ENCODE measurements at regions not wholly inside any gene's neighbourhood (a gene's known extent, or its start where the extent isn't known, plus 50 kb on each side); places are given as distances from the start of the nearest gene placed in this dataset.

DNA sequence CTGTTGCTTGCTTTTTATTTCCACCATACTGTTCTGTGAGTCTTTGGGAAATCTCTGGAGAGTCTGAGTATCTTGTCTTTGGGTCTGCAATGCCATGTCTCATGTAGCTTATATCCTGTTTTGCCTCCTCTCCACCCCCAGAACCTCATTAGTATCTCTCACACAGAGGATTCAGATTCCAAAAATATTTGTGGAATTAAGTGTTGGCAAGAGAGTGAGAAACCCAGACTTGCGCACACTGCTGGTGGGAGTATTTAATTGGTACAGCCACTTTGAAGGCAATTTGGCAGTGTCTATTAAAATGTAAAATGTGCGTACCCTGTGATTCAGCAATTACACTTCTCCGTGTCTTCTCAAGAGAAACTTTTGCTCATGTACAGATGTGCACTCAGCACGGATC lies 68.6 kb downstream of the ZNF621 start:
- no peak for DNase-seq

GRCh38 chr3:40597441-40597840 lies 72.7 kb downstream of the ZNF621 start:
- DNase-seq, result no peak

DNA sequence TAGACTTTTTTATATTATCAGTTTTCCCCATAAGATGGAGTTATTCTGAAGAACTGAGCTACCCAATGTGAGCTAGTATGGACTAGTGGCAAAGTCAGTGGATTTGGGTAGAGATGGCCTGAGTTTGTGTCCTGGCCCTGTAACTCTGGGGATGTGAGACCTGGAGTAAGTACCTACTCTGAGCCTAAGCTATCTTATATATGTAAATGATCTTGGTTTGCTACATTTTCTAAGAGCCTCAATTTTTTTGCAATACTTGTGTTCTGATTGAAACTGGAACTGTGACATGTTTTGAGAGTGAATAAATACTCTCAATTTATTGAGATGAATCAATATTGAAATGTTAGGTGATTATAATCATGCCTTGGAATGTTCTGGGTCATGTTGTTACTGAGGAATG lies 73.6 kb downstream of the ZNF621 start:
- DNase-seq, result no peak

GRCh38 chr3:40598962-40599361 lies 74.2 kb downstream of the ZNF621 start:
- no peak for DNase-seq

GRCh38 chr3:40602778-40603385 lies 78.1 kb downstream of the ZNF621 start:
- DNase-seq, result no peak

DNA sequence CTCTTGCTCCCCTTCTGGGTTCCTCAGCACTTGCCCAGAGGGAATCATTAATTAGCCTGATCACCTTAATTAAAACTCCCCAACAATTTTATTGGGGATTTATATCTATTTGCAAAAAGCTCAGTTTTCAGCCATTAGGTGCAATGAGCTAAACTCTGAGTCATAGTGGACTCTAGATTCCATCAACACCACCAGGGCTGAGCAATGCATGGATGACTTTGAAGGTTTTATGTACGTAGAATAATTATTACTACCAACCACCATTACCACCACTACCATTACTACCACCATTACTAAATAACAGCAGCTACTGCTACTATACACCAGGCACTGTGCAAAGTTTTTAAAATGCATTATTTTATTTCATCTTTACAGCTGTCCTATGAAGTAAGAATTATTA lies 81.2 kb downstream of the ZNF621 start:
- DNase-seq, result no peak

DNA sequence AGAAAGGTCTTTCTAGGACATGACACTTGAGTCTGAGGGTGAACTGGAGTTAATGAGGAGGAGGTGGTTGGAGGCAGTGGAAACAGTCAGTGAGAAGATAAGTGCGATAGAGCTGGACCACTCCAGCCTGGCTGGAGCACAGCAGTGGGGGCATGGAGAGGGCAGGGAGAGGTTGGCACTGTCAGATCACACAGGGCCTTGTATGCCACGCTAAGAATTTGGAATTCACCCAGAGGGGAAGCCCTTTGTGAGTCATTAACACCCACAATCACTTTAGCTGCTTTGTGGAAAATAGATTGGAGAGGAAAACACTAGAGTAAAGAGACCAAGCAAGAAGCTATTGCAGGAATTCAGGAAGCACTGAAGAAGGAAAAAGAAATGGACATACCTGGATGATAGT lies 83.3 kb downstream of the ZNF621 start:
- DNase-seq, result no peak

- DNase-seq, result no peak
Measured at GRCh38 chr3:40613306-40613705, 88.5 kb downstream of the ZNF621 start.

GRCh38 chr3:40615110-40615915 lies 90.6 kb downstream of the ZNF621 start:
- no peak for DNase-seq

DNA sequence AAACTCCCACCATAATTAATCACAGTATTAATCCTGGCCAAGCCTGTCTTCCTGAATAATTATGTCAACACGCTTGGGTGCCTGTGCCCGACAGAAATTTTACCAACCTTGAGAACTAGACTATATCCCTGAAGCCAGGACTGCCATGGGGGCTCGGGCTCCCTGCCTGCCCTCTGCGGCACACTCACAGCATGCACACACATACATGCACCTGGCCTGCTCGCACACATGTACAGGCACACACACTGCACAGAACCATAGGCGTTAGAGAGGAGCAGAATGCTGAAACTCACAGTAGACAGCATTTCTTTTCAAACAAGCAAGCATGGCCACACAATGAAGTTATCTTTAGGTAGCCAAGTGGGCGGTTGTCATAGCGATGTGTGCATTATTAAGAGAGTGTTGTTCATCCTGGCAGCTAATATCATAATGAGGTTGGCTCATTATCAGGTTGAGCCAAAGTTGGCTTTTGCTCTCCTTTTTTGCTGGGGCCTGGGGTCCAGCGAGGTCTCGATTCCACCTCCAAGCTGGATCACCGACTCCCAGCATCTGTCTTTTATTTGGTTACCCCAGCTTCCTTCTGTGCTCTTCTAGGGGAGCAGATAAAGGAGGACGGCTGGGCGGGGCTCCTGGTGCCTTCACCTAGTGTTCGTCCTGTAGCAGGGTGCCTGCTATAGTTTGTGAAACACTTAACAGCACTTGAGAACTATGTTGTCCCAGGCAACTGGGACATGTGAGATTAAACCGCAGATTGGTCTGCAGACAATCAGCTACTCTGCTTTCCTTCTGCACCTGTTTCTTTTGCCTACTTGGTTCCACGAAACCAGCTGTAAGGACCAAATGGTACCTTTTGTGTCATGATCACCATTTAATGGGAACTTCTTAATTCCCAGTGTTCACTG lies 91.4 kb downstream of the ZNF621 start:
- no peak for DNase-seq

GRCh38 chr3:40617084-40617483 lies 92.3 kb downstream of the ZNF621 start:
- DNase-seq, result no peak

DNA sequence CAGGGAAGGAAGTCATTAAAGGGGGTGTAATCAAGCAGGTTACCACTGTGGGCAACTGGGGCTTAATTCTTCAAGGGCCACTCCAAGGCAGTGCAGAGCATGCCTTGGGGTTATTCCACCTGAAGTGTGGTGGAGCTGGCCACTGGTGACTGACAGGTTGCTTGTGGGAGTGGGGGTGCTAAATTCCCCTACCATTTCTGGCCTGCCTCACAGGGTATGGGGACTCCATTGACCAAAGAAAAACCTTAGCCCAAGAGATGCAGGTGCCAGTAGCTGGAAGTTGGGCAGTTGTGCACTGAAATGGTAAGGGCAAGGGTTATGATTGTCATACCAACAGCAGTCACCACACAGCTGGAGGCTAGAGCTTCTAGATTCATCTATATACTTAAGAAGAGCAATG lies 93.4 kb downstream of the ZNF621 start:
- no peak for DNase-seq

DNA sequence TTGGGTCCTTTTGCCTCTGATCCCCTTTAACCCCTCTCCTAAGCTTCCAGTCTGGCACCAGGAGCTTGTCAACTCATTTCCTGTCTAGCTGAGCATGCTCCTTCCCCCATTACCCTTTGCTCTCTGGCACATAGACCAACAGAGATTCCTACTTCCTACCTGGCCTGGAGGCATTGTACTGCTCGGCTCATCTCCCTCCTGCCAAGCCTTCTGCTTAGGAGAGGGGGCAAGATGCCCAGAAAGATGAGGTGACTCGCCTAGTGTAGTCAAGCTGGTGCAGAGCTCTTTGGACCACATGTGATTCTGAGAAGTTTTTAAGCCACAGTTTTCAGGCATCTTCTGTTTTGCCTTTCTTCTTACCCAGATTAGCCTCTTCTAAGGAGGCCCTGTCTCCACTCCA lies 95.4 kb downstream of the ZNF621 start:
- no peak for DNase-seq

DNA sequence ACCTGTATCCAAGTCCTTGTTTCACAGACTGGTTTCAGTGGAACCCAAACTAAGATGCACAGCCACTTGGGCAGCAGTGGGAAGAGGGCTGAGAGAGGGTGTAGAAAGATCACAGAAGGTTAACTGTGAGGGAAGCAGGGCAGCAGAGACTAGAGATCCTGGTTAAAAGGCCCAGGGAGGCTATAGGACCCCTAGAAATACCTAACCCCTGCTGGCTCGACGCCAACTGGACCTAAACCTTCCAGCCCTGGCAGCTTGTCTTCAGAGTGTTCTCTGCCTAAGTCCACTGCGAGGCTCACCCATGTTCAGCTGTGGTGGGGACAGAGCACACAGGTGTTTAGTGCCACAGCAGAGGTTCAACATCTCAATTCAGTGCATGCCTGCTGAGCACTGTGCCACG lies 96.5 kb downstream of the ZNF621 start:
- no peak for DNase-seq

DNA sequence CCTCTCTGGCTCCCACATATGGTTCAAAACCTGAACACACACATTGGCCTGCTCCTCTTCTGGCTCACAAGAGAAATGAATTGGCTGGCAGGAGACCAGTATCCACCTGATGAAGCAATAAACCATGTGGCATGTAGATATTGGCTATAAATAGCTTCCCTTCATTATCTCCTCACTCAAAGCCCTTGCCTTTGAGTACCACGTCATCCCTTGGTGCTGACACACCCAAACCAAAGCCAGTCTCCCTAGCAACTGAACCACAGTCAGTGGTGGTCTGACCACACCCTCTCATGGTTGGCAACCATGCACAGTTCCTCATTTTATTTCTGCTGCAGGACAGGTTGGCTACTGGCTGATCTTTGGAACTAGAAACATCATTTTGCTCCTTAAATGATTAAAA lies 98.8 kb downstream of the ZNF621 start:
- DNase-seq, result no peak

DNA sequence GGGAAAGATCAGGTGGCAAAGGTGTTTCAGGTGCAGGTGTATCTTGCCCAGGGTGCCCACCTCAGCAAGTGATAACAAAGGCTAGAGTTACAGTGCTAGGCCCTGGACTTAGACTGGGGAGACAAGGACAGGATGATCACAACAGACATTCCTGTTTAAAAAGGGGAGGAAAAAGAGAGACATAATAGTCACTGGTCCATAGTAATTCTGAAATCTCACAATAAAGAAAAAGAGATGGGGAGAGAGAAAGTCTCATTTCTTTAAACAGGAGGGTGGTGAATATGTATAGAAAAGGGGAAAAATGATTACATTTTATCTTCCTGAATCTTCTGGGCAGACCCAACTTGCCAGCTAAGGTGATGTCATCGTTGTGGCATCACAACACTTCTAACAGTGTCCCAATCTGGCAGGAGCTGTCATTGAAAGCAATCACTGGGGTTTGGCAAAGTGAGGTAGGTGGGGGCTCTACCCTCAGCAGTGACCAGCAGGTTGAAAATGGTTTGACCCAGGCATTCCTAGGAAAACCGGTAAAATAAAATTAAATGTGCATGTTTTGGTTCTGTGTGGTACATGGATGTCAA lies 99.5 kb downstream of the ZNF621 start:
- DNase-seq, result no peak

GRCh38 chr3:40627095-40627494 lies 102.3 kb downstream of the ZNF621 start:
- DNase-seq, result no peak

DNA sequence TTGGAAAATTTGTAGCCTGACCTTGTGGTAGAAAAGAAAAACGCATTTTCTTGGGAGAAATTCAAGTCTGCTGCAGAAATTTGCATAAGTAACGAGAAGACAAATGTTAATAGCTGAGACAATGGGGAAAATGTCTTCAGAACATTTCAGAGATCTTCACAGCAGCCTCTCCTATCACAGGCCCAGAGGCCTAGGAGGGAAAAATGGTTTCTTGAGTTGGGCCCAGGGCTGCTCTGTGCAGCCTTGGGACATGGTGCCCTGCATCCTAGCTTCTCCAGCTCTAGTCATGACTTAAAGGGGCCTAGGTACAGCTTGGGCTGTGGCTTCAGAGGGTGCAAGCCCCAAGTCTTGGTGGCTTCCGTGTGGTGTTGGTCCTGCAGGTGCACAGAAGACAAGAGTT lies 104.2 kb downstream of the ZNF621 start:
- DNase-seq, result no peak

DNA sequence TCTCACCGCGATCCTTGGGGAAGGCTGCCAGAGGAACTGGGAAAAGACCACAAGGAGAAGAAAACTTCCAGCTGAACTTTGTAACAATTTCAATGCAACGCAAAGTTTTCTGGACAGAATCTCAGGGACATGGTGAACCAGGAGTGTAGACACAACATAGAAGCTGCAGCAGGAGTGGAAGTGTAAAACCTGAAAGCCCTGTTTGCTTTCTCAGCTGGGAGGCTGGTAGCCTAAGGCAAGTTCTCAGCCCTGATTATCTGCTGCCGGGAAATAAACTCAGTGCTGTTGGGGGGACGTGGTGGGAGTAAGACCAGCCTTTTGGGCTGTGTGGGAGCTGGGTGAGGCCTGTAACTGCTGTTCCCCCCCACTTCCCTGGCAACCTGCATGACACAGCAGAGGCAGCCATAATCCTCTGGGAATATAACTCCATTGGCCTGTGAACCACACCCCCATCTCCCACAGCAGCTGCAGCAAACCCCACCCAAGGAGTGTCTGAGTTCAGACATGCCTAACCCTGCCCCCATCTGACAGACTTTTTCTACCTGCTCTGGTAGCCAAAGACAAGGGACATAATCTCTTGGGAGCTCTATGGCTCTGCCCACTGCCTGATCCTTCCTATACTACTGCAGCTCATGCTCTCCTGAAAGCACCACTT lies 106.7 kb downstream of the ZNF621 start:
- DNase-seq, result no peak

DNA sequence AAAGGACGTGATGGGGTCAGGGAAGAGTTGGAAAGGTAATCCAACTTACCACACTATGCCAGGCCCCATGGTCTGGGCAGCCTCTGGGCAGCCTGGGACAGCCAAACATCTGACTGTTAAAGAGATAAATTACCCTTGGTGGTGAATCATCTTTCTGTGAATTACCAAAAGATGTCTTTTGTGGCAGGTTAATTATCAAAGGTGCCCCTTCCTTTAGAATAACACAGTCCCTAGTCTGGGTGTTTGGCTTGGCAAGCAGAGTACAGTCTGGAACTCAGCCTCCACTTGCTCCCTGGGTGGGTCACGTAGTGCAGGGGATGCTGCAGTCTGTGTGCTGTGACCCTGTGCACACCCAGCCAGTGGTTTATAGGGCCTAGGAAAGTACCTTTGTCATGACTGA lies 113.1 kb downstream of the ZNF621 start:
- DNase-seq, result no peak

DNA sequence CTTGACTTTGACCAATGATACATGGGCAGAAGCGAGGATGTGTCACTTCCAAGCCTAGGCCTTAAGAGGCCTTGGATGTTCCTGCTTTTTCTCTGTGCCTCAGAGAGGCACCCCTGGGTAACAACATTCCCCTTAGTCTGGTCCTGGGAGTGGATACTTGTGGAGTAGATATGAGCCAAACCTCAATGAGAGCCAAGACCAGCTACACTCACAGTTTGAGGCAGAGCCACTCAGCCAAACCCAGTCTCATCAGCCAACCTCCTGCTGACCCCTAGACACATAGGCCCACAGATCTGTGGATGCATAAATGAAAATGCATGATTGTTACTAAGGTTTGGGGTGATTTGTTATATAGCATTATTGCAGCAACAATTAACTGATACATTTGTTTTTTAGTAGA lies 114.2 kb downstream of the ZNF621 start:
- no peak for DNase-seq

DNA sequence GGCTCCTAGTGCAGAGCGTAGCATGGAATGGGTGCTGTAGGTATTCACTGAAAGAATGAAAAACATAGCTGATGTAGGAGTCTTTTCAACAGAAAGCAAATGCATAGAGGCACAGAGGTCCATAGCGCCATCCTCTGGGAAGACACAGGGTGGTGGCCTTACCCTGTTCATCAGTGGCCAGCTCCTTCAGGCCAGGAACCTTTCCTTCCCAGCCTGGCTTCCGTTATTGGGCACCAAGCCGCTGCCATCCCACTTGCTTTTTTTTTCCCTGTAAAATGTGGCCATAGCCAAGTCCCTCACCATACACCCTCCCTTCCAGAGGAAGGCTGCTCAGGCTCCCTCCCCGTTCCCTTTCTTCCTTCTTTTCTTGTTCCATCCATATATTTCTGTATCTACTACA lies 118.1 kb downstream of the ZNF621 start:
- no peak for DNase-seq

GRCh38 chr3:40645883-40646282 lies 121.1 kb downstream of the ZNF621 start:
- DNase-seq, result no peak

All from stimulated activated CD4-positive, alpha-beta T cell treated with anti-CD3 and anti-CD28 coated beads, Interleukin-4, amount 100 ng/mL, for 4 hours (primary cell).